ENCODE measurements at regions not wholly inside any gene's neighbourhood (a gene's known extent, or its start where the extent isn't known, plus 50 kb on each side); places are given as distances from the start of the nearest gene placed in this dataset.

- no peak for DNase-seq (ENCODE audit: low read depth)
Measured at GRCh38 chr10:44242826-44243225, 142.1 kb downstream of the CXCL12 start.

- no peak for DNase-seq (ENCODE audit: low read depth)
Measured at GRCh38 chr10:44242091-44242490, 142.8 kb downstream of the CXCL12 start.

GRCh38 chr10:44240584-44241205 is 144.2 kb downstream of the CXCL12 start:
- no peak for DNase-seq (ENCODE audit: low read depth)

DNA sequence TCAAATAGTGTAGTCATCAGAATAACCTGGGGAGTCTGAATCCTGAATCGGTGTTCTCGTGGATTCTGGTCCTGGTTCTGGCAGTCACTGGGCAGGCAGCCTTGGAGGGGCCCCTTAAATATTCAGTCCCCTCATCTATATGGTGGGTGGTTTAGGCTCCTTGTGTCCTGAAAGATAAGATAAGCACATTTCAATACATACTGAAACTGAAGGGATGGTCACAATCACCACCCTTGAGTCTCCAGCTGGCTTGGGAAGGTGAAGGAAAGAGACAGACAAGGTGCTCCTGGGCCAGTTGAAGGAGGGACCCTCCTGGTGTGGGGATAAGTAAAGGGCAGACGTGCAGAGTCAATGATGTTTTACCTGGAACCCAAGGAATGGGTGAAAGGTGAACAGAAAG is 146.7 kb downstream of the CXCL12 start:
- no peak for DNase-seq (ENCODE audit: low read depth)

GRCh38 chr10:44237364-44238049 is 147.4 kb downstream of the CXCL12 start:
- no peak for DNase-seq (ENCODE audit: low read depth)

GRCh38 chr10:44235363-44235762 is 149.5 kb downstream of the CXCL12 start:
- no peak for DNase-seq (ENCODE audit: low read depth)

- no peak for DNase-seq (ENCODE audit: low read depth)
Measured at GRCh38 chr10:44234483-44234875, 150.4 kb downstream of the CXCL12 start.

DNA sequence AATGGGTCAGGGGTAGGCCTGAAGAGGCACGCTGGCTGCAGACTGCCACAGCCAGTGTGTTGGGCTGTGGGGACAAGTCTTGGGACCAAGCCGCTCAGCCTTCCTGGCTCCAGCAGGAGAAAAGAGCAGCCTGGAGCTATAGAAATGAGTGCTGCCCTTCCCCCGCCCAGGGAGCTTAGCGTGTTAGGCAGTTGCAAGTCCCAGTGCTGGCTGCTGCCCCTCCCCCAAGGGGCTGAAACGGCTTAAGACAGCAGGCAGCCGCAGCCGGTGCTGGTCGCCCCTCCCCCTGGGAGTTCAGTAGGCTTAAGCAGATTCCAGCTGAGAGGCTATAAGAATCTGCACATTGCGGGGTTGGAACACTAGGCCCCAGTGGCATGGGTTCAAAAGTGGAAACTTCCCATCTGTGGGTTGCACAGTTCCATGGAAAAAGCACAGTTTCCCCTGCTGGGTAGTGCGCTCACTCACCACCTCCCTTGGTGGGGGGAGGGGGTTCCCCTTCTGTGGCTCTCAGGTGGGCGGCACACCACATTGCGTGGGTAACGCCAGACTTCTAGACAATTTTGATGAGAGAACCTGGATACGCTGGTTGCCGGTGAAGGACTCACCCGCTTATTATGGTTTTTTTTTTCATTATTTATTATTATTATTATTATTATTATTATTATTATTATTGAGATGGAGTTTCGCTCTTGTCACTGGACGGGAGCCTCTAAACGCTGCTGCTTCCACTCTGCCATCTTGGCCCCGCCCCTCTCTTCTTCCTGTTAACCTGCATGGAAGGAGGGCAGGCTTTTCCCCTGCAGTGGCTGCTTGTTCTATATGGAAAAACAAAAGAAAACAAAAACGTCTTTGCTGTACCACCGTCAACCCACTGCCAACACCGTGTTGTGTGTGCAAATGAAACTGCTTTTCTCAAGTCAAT is 151.1 kb downstream of the CXCL12 start:
- DNase-seq (ENCODE audit: low read depth) = no peak

- no peak for DNase-seq (ENCODE audit: low read depth)
Measured at GRCh38 chr10:44217274-44217820, 167.6 kb downstream of the CXCL12 start.

DNA sequence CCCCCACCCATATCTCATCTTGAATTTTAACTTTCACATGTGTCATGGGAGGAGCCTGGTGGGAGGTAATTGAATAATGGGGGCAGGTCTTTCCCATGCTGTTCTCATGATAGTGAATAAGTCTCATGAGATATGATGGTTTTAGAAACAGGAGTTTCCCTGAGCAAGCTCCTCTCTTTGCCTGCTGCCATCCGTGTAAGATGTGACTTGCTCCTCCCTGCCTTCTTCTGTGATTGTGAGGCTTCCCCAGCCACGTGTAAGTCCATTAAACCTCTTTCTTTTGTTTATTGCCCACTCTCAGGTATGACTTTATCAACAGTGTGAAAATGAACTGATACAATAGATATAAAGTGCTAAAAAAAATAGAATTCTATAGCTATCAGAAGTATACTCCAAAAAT is 168.8 kb downstream of the CXCL12 start:
- DNase-seq (ENCODE audit: low read depth) = no peak

- DNase-seq (ENCODE audit: low read depth) = no peak
Measured at GRCh38 chr10:44209811-44210210, 175.1 kb downstream of the CXCL12 start.

GRCh38 chr10:44207160-44207559 is 177.7 kb downstream of the CXCL12 start:
- no peak for DNase-seq (ENCODE audit: low read depth)

GRCh38 chr10:44206127-44206818 is 178.6 kb downstream of the CXCL12 start:
- no peak for DNase-seq (ENCODE audit: low read depth)

GRCh38 chr10:44205067-44205466 is 179.8 kb downstream of the CXCL12 start:
- no peak for DNase-seq (ENCODE audit: low read depth)

GRCh38 chr10:44203535-44203934 is 181.4 kb downstream of the CXCL12 start:
- no peak for DNase-seq (ENCODE audit: low read depth)

DNA sequence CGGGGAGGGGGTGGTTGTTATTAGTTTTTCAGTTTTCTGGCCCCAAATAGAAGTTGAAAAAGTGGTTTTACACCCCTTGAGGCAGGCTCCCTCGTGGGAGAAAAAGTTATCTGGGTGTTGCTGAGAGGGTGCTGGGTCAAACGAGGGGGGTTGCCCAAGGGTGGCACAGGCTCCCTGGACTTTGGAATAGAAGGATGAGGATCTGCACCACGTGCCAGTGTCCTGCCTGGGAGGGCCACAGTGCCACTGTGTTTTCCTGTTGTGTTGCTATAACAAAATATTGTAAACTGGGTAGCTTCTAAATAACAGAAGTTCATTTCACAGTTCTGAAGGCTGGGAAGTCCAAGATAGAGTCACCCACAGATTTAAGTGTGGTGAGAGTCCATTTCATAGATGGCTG is 181.9 kb downstream of the CXCL12 start:
- DNase-seq (ENCODE audit: low read depth) = no peak

DNA sequence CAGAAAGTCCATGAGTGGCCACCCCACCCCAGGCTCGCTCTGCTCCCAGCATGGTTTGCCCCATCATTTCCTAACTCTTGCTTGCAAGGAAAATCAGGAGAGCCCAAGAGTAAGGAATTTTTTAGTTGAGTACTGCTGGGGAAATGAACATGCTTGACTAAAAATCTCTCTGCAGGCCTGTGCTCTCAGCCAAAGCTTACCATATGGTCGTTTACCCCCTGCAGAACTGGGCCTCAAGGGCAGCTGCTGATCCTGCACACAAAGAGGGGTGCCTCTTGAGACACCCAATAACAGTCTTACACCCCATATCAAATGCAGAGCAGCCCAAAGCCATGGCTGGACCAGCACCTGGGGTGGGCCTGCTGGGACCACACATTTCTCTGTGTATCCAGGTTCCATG is 183.2 kb downstream of the CXCL12 start:
- DNase-seq (ENCODE audit: low read depth) = no peak

- no peak for DNase-seq (ENCODE audit: low read depth)
Measured at GRCh38 chr10:44201011-44201410, 183.9 kb downstream of the CXCL12 start.

DNA sequence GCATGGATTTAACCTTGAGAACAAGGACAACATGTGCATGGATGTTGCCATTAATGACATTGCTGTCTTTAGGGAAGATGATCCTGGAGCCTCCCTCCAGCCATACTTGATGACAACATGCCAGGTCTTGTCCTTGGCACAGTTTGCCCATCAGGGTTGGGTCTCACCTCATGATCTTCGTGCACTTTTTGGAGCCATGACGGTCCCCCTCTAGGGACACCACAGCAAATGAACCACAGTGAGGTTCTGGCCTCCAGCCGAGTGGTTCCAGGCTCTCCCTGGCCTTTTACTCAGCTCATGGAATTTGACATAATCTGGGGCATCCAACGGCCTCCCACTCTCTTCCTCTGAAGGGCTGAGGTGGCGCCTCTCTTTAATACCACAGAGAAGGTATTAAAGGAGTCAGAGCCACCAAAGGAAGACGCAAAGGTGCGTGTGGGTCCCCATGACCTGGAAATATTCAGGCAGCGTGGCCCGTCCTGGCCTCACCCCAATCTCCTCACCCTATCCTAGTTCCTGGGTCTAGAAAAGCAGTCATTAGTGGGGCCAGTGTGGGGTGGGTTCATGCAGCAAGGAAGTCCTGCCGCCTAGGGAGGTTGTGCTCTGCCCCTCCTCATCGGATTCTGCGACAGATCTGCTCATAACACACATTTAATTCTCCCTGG is 184.8 kb downstream of the CXCL12 start:
- no peak for DNase-seq (ENCODE audit: low read depth)

GRCh38 chr10:44199267-44199666 is 185.6 kb downstream of the CXCL12 start:
- DNase-seq (ENCODE audit: low read depth) = no peak

DNA sequence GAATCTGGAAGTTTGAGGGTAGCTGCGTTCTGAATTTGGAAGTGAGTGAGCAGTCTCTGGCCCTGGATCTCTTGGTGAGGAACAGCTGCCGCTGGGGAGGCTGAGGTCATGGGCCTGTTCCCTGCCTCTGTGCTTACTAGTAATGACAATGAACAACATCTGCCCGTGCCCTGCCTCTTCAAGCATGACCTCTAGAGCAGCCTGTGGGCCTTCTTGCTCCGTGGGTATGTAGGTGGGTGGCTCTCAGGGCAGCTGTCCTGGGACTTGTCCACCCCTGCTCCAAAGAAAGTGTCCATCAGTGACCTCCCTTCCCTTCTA is 186.2 kb downstream of the CXCL12 start:
- no peak for DNase-seq (ENCODE audit: low read depth)

Measured in stimulated activated CD4-positive, alpha-beta T cell treated with anti-CD3 and anti-CD28 coated beads, Interleukin-2, amount 100 ng/mL, for 4 hours (primary cell).